H9 (cell line): ENCODE measurements at regions not wholly inside any gene's neighbourhood (a gene's known extent, or its start where the extent isn't known, plus 50 kb on each side); places are given as distances from the start of the nearest gene placed in this dataset.

Experiments
- DNase-seq: peaks from one replicate; pipeline ENCODE4 v3.0.0-alpha.2; 2017
- H2AFZ ChIP-seq: one replicate; pipeline ENCODE4 v1.6.1; 2013; ENCODE audit warnings: mild to moderate bottlenecking, low read length, control low read depth, moderate library complexity
- H2AK5ac ChIP-seq: 2 replicates; pipeline ENCODE4 v1.6.1; 2013; ENCODE audit warnings: low read length, control low read depth, mixed read lengths; ENCODE audit not compliant: insufficient read length
- H2BK120ac ChIP-seq: one replicate; pipeline ENCODE4 v1.6.1; 2013; ENCODE audit warnings: low read depth, mild to moderate bottlenecking, low read length, control low read depth, inconsistent platforms; ENCODE audit not compliant: poor library complexity, severe bottlenecking
- H2BK12ac ChIP-seq: 2 replicates; pipeline ENCODE4 v1.6.1; 2013; ENCODE audit warnings: low read length, control low read depth, mixed read lengths, low read depth; ENCODE audit not compliant: insufficient read length
- H2BK15ac ChIP-seq: 2 replicates; pipeline ENCODE4 v1.6.1; 2013; ENCODE audit warnings: low read depth, low read length, control low read depth
- H2BK20ac ChIP-seq: one replicate; pipeline ENCODE4 v1.6.1; 2013; ENCODE audit warnings: low read depth, mild to moderate bottlenecking, low read length, control low read depth, inconsistent platforms; ENCODE audit not compliant: poor library complexity, severe bottlenecking
- H2BK5ac ChIP-seq: 2 replicates; pipeline ENCODE4 v1.6.1; 2013; ENCODE audit warnings: low read length, control low read depth, mixed read lengths; ENCODE audit not compliant: insufficient read length
- H3K14ac ChIP-seq: 2 replicates; pipeline ENCODE4 v1.6.1; 2013; ENCODE audit warnings: low read length, control low read depth; ENCODE audit not compliant: insufficient read depth
- H3K18ac ChIP-seq: 2 replicates; pipeline ENCODE4 v1.6.1; 2013; ENCODE audit warnings: low read depth, mild to moderate bottlenecking, mixed read lengths, low read length, control low read depth; ENCODE audit not compliant: insufficient read length
- H3K23ac ChIP-seq: 2 replicates; pipeline ENCODE4 v1.6.1; 2013; ENCODE audit warnings: low read length, control low read depth, mixed read lengths, low read depth; ENCODE audit not compliant: insufficient read length
- H3K23me2 ChIP-seq: 2 replicates; pipeline ENCODE4 v1.6.1; 2013; ENCODE audit warnings: low read depth, mild to moderate bottlenecking, mixed read lengths, low read length, control low read depth; ENCODE audit not compliant: insufficient read length, poor library complexity, severe bottlenecking
- H3K27ac ChIP-seq: 2 replicates; pipeline ENCODE4 v1.5.1; 2013; ENCODE audit warnings: low read length, control low read depth, mixed read lengths, low read depth; ENCODE audit not compliant: insufficient read length
- H3K27me3 ChIP-seq: 2 replicates; pipeline ENCODE4 v1.6.1; 2013; ENCODE audit warnings: low read length, control low read depth, inconsistent platforms; ENCODE audit not compliant: insufficient read depth
- H3K4ac ChIP-seq: 2 replicates; pipeline ENCODE4 v1.6.1; 2013; ENCODE audit warnings: low read depth, mild to moderate bottlenecking, control low read depth, inconsistent platforms, low read length, moderate library complexity
- H3K4me1 ChIP-seq: 2 replicates; pipeline ENCODE4 v1.6.1; 2013; ENCODE audit warnings: low read length, control low read depth, inconsistent platforms; ENCODE audit not compliant: insufficient read depth
- H3K4me2 ChIP-seq: 2 replicates; pipeline ENCODE4 v1.6.1; 2013; ENCODE audit warnings: low read length, control low read depth, mixed read lengths; ENCODE audit not compliant: insufficient read length, insufficient read depth
- H3K56ac ChIP-seq: 2 replicates; pipeline ENCODE4 v1.6.1; 2013; ENCODE audit warnings: low read depth, mild to moderate bottlenecking, mixed read lengths, low read length, control low read depth; ENCODE audit not compliant: insufficient read length
- H3K79me1 ChIP-seq: 2 replicates; pipeline ENCODE4 v1.6.1; 2013; ENCODE audit warnings: low read depth, mild to moderate bottlenecking, moderate library complexity, low read length, control low read depth, inconsistent platforms; ENCODE audit not compliant: insufficient read depth, poor library complexity, severe bottlenecking
- H3K79me2 ChIP-seq: 2 replicates; pipeline ENCODE4 v1.6.1; 2013; ENCODE audit warnings: low read length, control low read depth, inconsistent platforms; ENCODE audit not compliant: insufficient read depth
- H3K9ac ChIP-seq: 2 replicates; pipeline ENCODE4 v1.6.1; 2013; ENCODE audit warnings: low read length, control low read depth, mixed read lengths; ENCODE audit not compliant: insufficient read length; ENCODE audit errors: extremely low read depth
- H3K9me3 ChIP-seq: one replicate; pipeline ENCODE4 v1.6.1; 2013; ENCODE audit warnings: low read depth, low read length, inconsistent platforms; ENCODE audit not compliant: control insufficient read depth
- H3T11ph ChIP-seq: one replicate; pipeline ENCODE4 v1.6.1; 2013; ENCODE audit warnings: mild to moderate bottlenecking, low read length, control low read depth, inconsistent platforms
- H4K20me1 ChIP-seq: one replicate; pipeline ENCODE4 v1.6.1; 2013; ENCODE audit not compliant: control insufficient read depth, insufficient read length, insufficient read depth
- H4K5ac ChIP-seq: 2 replicates; pipeline ENCODE4 v1.6.1; 2013; ENCODE audit warnings: low read depth, mild to moderate bottlenecking, mixed read lengths, low read length, control low read depth; ENCODE audit not compliant: insufficient read length
- H4K8ac ChIP-seq: replicated peaks from 2 replicates; pipeline ENCODE4 v1.6.1; 2013; ENCODE audit warnings: low read length, control low read depth, mixed read lengths, low read depth; ENCODE audit not compliant: insufficient read length
- H4K91ac ChIP-seq: 2 replicates; pipeline ENCODE4 v1.6.1; 2013; ENCODE audit warnings: low read depth, mild to moderate bottlenecking, moderate library complexity, mixed read lengths, low read length, control low read depth; ENCODE audit not compliant: insufficient read length
- H3K27ac Mint-ChIP-seq, 3 experiments: 2 replicates in 2 of 3; 3 replicates in 1 of 3; pipeline ENCODE4 v1.8.0; 2020 to 2021; ENCODE audit warnings: mixed read lengths in 3 of 3, mild to moderate bottlenecking in 1 of 3, moderate library complexity in 1 of 3
- H3K27me3 Mint-ChIP-seq: 2 replicates; pipeline ENCODE4 v1.8.0; 2021; ENCODE audit warnings: low read depth, mild to moderate bottlenecking, moderate library complexity, mixed read lengths
- H3K36me3 Mint-ChIP-seq, 3 experiments: 2 replicates in 2 of 3; 3 replicates in 1 of 3; pipeline ENCODE4 v1.8.0; 2020 to 2021; ENCODE audit warnings: low read depth in 3 of 3, mixed read lengths in 3 of 3; ENCODE audit not compliant: insufficient read depth in 1 of 3
- H3K4me1 Mint-ChIP-seq, 2 experiments: 2 replicates each; pipeline ENCODE4 v1.8.0; 2020; ENCODE audit warnings: mixed read lengths in 2 of 2
- H3K4me3 Mint-ChIP-seq, 2 experiments: 2 replicates in 1 of 2; 3 replicates in 1 of 2; pipeline ENCODE4 v1.8.0; 2020 to 2021; ENCODE audit warnings: mild to moderate bottlenecking in 2 of 2, mixed read lengths in 2 of 2, moderate library complexity in 1 of 2
- H3K9me3 Mint-ChIP-seq, 2 experiments: 2 replicates in 1 of 2; 3 replicates in 1 of 2; pipeline ENCODE4 v1.8.0; 2020; ENCODE audit warnings: mild to moderate bottlenecking in 2 of 2, mixed read lengths in 2 of 2, moderate library complexity in 1 of 2
- WGBS: extraction: QIAGEN DNeasy Blood & Tissue Kit; methylation state at CpG from one replicate; pipeline ENCODE4 v1.1.7; 2013; ENCODE audit warnings: missing lambda C conversion rate, low lambda C conversion rate, mixed read lengths; ENCODE audit not compliant: insufficient read length; ENCODE audit errors: extremely low coverage; 5-methylcytosine and 5-hydroxymethylcytosine counted together
- TF ChIP-seq, protein P1 (sequence below): fragments of 200-600 bp; sonication (generic); conservative IDR thresholded peaks from 3 replicates; pipeline ENCODE4 v1.8.0; 2021; ENCODE audit warnings: antibody characterized with exemption, mild to moderate bottlenecking

DNA sequence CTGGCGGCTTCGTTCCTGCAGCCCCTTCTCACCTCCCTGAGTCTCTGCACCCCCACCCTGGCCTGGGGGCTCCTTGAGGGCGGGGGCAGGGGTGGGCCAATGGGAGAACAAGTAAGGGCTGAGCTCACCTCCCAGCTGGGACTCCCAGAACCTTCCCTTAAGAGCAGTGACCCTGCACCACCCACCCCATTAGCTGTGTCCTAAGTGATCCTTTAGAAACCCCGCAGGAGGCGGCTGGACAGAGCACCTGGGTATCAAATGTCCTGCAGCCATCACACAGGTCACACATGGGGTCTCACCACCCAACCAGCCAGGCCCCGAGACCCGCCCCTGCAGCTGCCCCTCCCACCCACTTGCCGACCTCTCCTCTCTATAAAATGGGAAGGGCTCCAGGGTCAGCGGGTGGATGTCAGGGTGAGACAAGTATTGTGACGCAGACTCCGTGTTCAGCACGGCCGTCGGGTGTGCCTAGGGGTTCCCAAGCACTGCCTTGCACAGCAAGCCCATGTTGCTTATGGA, 151.2 kb upstream of the C14orf180 start:
- Histone ChIP-seq H2BK20ac (no peak overlapping the region), H4K8ac (no peak overlapping the region), H3K23ac (no peak overlapping the region), H3K18ac (no peak overlapping the region), H2BK15ac (no peak overlapping the region), H3K4ac (no peak overlapping the region), H2BK5ac (no peak overlapping the region), H2AK5ac (no peak overlapping the region), H4K20me1 (no peaks in the 10 kb centered on the region), H3K14ac (0 out of 2 replicates have a peak overlapping the region, but pooled peaks have one; percentile 5), H3K9me3 (no peaks in the 10 kb centered on the region), H3K27ac (no peak overlapping the region), H3K27me3 (no peaks in the 10 kb centered on the region), H3T11ph (no peak overlapping the region), H4K5ac (no peak overlapping the region), H3K4me2 (no peak overlapping the region), H3K79me1 (no peaks in the 10 kb centered on the region), H4K91ac (no peak overlapping the region), H3K79me2 (no peaks in the 10 kb centered on the region), H2BK120ac (no peak overlapping the region), H2BK12ac (no peak overlapping the region), H3K23me2 (no peaks in the 10 kb centered on the region), H3K4me1 (no peaks in the 10 kb centered on the region), H3K56ac (no peak overlapping the region), H2AFZ (no peak overlapping the region), H3K9ac (no peak overlapping the region)
- Mint-ChIP-seq H3K9me3 (no peaks in the 10 kb centered on the region), H3K36me3 (no peaks in the 10 kb centered on the region; a peak in 1 of 7 replicates), H3K27me3 (no peaks in the 10 kb centered on the region), H3K4me3 (no peak overlapping the region), H3K27ac (no peak overlapping the region), H3K4me1 (peaks cover 0 to 9% of the 10 kb centered on the region in 2 experiments; a peak in 1 of 4 replicates)
- TF ChIP-seq, protein P1, sequence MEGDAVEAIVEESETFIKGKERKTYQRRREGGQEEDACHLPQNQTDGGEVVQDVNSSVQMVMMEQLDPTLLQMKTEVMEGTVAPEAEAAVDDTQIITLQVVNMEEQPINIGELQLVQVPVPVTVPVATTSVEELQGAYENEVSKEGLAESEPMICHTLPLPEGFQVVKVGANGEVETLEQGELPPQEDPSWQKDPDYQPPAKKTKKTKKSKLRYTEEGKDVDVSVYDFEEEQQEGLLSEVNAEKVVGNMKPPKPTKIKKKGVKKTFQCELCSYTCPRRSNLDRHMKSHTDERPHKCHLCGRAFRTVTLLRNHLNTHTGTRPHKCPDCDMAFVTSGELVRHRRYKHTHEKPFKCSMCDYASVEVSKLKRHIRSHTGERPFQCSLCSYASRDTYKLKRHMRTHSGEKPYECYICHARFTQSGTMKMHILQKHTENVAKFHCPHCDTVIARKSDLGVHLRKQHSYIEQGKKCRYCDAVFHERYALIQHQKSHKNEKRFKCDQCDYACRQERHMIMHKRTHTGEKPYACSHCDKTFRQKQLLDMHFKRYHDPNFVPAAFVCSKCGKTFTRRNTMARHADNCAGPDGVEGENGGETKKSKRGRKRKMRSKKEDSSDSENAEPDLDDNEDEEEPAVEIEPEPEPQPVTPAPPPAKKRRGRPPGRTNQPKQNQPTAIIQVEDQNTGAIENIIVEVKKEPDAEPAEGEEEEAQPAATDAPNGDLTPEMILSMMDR = no peak
- DNase-seq = peak; percentile 18
- WGBS = no CpG with 5 or more reads among the region's 14 CpGs
